Endothelial cell of umbilical vein (primary cell): ENCODE measurements at regions not wholly inside any gene's neighbourhood (a gene's known extent, or its start where the extent isn't known, plus 50 kb on each side); places are given as distances from the start of the nearest gene placed in this dataset.

Experiments
- CTCF ChIP-seq, 2 donors: IDR thresholded peaks; 1 replicate in 1 of 2; 2 replicates in 1 of 2; pipeline ENCODE4 v1.5.1; 2011; ENCODE audit warnings: low read length in 2 of 2, mild to moderate bottlenecking in 2 of 2, moderate library complexity in 2 of 2, control low read depth in 1 of 2, inconsistent platforms in 1 of 2, low read depth in 1 of 2; ENCODE audit not compliant: insufficient read depth in 1 of 2; ENCODE audit errors: extremely low read depth in 1 of 2
- FOS ChIP-seq: IDR thresholded peaks from 2 replicates; pipeline ENCODE4 v1.6.1; 2011; ENCODE audit warnings: mild to moderate bottlenecking, low read length, moderate library complexity, borderline replicate concordance; ENCODE audit not compliant: insufficient read depth
- POLR2AphosphoS5 ChIP-seq: IDR thresholded peaks from 2 replicates; pipeline ENCODE4 v1.6.1; 2012; ENCODE audit warnings: low read depth, mild to moderate bottlenecking, control low read depth, low read length, moderate library complexity; ENCODE audit not compliant: insufficient read depth

GRCh38 chr1:216812966-216813365 is 89.7 kb upstream of the ESRRG start:
- TF ChIP-seq CTCF (IDR thresholded peaks at IDR 0.05; ENCODE audit: extremely low read depth in 1 of 2, insufficient read depth in 1 of 2, low read depth in 1 of 2, low read length in 2 of 2) (no peak), POLR2AphosphoS5 (no peak), FOS (no peak)
